ENCODE measurements at regions not wholly inside any gene's neighbourhood (a gene's known extent, or its start where the extent isn't known, plus 50 kb on each side); places are given as distances from the start of the nearest gene placed in this dataset.

GRCh38 chr5:164217464-164217863, 712.0 kb downstream of the MAT2B start:
- no peak for DNase-seq (ENCODE audit: low spot score)
- H3K4me3 ChIP-seq: no peak overlapping the region
- no peak overlapping the region for H3K27ac ChIP-seq
- TF ChIP-seq CTCF (IDR thresholded peaks at IDR 0.05): no peak

GRCh38 chr5:164220522-164220921, 715.1 kb downstream of the MAT2B start:
- H3K27ac ChIP-seq: no peak overlapping the region
- TF ChIP-seq CTCF (IDR thresholded peaks at IDR 0.05): no peak
- H3K4me3 ChIP-seq: no peak overlapping the region
- DNase-seq (ENCODE audit: low spot score): no peak

- H3K4me3 ChIP-seq: no peak overlapping the region
- H3K27ac ChIP-seq: no peak overlapping the region
- no peak for DNase-seq (ENCODE audit: low spot score)
- no peak for TF ChIP-seq CTCF (IDR thresholded peaks at IDR 0.05)
Measured at GRCh38 chr5:164224236-164224635, 718.8 kb downstream of the MAT2B start.

GRCh38 chr5:164224772-164225171, 719.4 kb downstream of the MAT2B start:
- Histone ChIP-seq H3K27ac (no peak overlapping the region), H3K4me3 (no peak overlapping the region)
- DNase-seq (ENCODE audit: low spot score): no peak
- no peak for TF ChIP-seq CTCF (IDR thresholded peaks at IDR 0.05)

- Histone ChIP-seq H3K4me3 (no peak overlapping the region), H3K27ac (no peak overlapping the region)
- no peak for DNase-seq (ENCODE audit: low spot score)
- no peak for TF ChIP-seq CTCF (IDR thresholded peaks at IDR 0.05)
Measured at GRCh38 chr5:164230341-164230740, 724.9 kb downstream of the MAT2B start.

GRCh38 chr5:164233791-164234190, 728.4 kb downstream of the MAT2B start:
- no peak overlapping the region for H3K27ac ChIP-seq
- no peak for TF ChIP-seq CTCF (IDR thresholded peaks at IDR 0.05)
- no peak for DNase-seq (ENCODE audit: low spot score)
- no peak overlapping the region for H3K4me3 ChIP-seq

- TF ChIP-seq CTCF (IDR thresholded peaks at IDR 0.05): no peak
- no peak for DNase-seq (ENCODE audit: low spot score)
- Histone ChIP-seq H3K27ac (no peak overlapping the region), H3K4me3 (no peak overlapping the region)
Measured at GRCh38 chr5:164234321-164234720, 728.9 kb downstream of the MAT2B start.
